EH (cell line): ENCODE measurements at regions not wholly inside any gene's neighbourhood (a gene's known extent, or its start where the extent isn't known, plus 50 kb on each side); places are given as distances from the start of the nearest gene placed in this dataset.
A peak's percentile ranks its signal among the peaks of the same experiment; 100 is the strongest.

Experiments used
- DNase-seq: peaks from one replicate; pipeline ENCODE4 v3.0.0-alpha.2; 2015; ENCODE audit warnings: low read depth

GRCh38 chr6:54640911-54641310, 205.7 kb upstream of the FAM83B start:
- DNase-seq: no peak

GRCh38 chr6:54646069-54646950, 200.3 kb upstream of the FAM83B start:
- DNase-seq: peak; percentile 67

- DNase-seq: no peak
Observed at GRCh38 chr6:54646951-54647664, 199.5 kb upstream of the FAM83B start.

- DNase-seq: no peak
Observed at GRCh38 chr6:54654381-54654780, 192.2 kb upstream of the FAM83B start.

- no peak for DNase-seq
Observed at GRCh38 chr6:54655162-54655561, 191.4 kb upstream of the FAM83B start.

GRCh38 chr6:54665278-54665677, 181.3 kb upstream of the FAM83B start:
- DNase-seq: no peak

GRCh38 chr6:54680531-54680930, 166.0 kb upstream of the FAM83B start:
- DNase-seq: no peak

- no peak for DNase-seq
Observed at GRCh38 chr6:54681267-54681666, 165.3 kb upstream of the FAM83B start.

- DNase-seq: peak; percentile 44
Observed at GRCh38 chr6:54681987-54682386, 164.6 kb upstream of the FAM83B start.

- DNase-seq: no peak
Observed at GRCh38 chr6:54689620-54690019, 157.0 kb upstream of the FAM83B start.

GRCh38 chr6:54690596-54690995, 156.0 kb upstream of the FAM83B start:
- DNase-seq: no peak

- no peak for DNase-seq
Observed at GRCh38 chr6:54694928-54695532, 151.5 kb upstream of the FAM83B start.

GRCh38 chr6:54695815-54696214, 150.8 kb upstream of the FAM83B start:
- DNase-seq: no peak

- DNase-seq: no peak
Observed at GRCh38 chr6:54697424-54697823, 149.1 kb upstream of the FAM83B start.

GRCh38 chr6:54698974-54699373, 147.6 kb upstream of the FAM83B start:
- DNase-seq: no peak

GRCh38 chr6:54700158-54700557, 146.4 kb upstream of the FAM83B start:
- DNase-seq: no peak

- DNase-seq: no peak
Observed at GRCh38 chr6:54702772-54703171, 143.8 kb upstream of the FAM83B start.

- DNase-seq: no peak
Observed at GRCh38 chr6:54706391-54706790, 140.2 kb upstream of the FAM83B start.

- DNase-seq: no peak
Observed at GRCh38 chr6:54706844-54707605, 139.5 kb upstream of the FAM83B start.

GRCh38 chr6:54710456-54710855, 136.1 kb upstream of the FAM83B start:
- DNase-seq: no peak

- no peak for DNase-seq
Observed at GRCh38 chr6:54716010-54716409, 130.6 kb upstream of the FAM83B start.

GRCh38 chr6:54716877-54717276, 129.7 kb upstream of the FAM83B start:
- peak; percentile 3 for DNase-seq
